CD4-positive, alpha-beta T cell treated with Interleukin-15 for 1 hour (primary cell): ENCODE measurements at regions not wholly inside any gene's neighbourhood (a gene's known extent, or its start where the extent isn't known, plus 50 kb on each side); places are given as distances from the start of the nearest gene placed in this dataset.

Source experiments
- DNase-seq: peaks from one replicate; pipeline ENCODE4 v3.0.0-alpha.2; 2020

DNA sequence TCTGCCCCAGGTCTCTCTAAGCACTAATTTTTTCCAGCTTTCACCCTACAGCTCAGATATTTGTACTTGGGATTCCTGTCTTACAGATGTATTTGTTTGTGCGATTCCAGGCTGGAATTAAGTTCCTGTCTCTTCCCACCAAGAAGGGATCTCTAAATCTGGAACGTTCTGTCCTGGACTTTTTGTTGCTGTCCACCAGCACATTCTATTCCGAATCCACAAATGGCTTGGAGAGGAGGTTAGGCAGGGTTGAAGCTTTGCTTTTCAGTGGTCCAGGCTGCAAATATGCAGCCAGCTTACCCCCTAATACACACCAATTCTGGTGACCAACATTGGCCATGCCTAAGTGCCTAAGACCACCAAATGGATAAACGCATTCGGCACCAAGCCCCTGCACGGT, 315.0 kb downstream of the TNS1 start:
- DNase-seq = no peak

DNA sequence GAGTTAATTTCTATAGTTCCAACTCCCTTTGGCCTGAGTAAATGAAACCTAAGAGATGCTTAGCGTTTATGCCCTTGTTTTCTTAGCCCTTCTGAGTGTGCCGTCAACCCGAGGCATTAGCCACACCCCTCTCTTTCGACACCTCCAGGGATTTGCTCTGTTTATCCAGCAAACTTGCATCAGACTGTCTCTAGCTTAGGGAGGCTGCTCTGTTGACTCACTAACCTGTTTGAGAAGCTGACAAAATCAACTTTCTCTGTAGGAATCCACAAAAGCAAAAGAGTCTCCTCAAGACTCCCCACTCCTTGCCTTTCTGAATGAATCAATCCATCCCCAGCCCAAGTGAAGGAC, 317.6 kb downstream of the TNS1 start:
- DNase-seq = no peak

DNA sequence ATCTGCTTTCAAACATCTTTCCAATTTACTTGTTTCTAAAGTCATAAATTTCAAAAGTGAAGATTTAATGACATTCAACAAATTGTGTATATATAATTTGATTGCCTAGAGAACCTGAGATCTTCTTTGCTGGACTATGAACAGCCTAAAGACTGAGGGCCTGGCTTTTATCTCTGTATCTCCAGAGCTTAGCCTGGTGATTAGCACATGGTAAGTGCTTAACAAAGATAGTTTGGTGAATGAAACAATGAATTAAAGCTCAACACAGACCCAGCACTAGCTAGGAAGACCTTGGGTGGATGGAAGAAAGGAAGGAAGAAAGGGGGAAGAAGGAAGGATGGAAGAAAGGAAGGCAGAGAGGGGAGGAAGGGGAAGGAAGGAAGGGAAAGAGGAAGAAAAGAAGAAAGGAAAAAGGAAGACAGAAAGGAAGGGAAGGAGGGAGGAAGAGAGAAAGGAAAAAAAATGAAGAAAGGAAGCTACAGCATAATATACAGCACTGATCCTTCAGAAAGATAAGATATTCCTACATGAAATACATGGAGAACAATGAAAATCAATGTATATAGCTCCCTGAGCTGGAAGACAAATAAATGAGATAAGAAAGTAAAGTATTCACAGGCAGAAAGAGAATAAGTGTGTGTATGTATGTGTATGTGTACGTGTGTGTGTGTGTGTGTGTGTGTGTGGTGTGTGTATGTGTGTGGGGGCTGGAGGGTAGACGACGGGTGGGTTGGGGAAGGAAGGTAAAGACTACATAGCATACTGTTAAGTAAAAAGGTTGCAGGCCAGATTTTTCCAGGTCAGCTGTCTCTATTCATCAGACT, 318.2 kb downstream of the TNS1 start:
- DNase-seq = no peak

DNA sequence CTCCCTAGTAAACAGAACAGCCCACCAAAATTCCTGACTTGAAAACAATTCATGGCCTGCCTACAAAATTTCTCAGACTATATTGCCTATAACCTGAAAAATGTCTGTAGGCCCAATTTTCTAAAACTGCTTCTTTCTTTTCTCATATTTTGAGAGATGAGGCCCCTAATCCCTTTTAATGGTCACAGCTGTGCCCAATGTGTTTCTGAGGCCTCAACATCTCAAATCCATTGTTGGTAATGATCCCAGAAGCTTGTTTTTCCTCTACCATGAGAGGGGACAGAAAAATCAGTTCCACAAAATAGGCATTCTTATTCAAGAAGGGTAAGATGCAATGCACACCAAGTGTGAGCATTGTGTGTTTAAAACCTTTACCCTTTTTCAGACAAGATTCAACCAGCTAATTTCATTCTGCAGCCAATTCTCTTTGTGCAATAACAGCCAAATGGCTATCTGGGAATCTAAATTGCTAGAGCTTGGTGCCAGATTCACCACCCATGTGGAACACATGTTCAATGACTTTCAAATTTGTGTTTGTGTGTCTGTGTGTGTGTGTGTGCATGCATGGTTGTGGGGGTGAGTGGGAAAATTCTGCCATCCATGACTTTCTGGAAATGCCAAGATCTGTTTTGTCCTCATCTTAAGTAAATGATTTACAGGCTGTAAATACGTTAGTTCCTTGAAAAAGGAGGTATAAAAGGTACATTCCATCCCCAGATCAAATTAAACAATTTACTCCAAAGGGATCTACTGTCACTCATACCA, 319.5 kb downstream of the TNS1 start:
- no peak for DNase-seq

DNA sequence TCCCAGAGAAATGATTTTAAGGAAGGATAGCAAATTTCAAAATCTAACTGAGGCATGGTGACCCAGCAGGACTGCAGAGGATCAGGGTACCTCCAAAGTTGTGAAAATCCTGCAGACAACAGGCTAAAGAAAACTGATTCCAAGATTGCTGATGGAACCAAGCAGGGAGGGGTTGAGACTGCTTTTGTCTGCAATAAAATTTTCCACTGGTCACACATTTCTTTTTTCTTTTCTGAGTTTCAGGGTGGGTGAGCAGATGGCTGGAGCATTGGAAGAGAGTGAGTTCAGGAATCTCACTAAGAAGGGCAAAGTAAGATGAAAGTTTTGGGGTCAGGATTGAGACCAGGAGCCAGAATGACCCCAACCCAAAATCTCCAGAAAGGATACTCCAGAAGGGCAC, 321.0 kb downstream of the TNS1 start:
- no peak for DNase-seq

DNA sequence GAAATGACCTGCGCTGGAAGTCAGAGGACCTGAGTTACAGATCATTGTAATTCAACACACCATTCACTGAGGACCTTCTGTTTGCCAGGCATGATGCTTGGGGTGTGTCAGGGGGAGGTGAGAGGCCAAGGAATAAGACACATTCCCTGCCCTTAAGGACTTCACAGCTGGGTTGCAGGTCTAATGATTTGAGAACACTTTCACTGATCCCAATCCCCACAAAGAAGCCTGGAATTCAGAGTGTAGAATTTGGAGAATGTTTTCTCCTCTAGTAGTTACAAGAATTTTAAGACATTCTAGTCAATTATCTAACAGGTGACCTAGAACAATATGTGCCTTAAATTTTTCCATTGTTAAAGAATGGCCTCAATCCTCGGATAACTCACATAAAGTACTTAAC, 322.4 kb downstream of the TNS1 start:
- no peak for DNase-seq

DNA sequence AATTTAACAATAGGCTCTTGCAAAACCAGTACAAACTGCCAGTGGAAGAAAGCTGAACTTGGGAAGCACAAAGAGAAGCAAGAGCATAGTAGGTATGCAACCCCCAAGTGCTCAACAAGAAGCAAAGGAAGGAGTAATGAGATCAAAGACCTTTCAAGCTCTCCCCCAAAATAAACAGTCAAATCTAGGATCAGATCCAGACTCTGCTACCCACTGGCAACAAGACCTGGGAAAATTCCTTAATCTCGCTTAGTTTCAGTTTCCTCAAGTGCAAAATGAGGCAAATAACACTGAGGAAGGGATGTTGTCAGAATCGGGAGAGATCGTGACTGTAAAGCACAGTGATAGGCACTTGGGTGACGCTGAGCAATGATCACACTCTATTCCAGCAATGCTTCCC, 329.2 kb downstream of the TNS1 start:
- DNase-seq = no peak

DNA sequence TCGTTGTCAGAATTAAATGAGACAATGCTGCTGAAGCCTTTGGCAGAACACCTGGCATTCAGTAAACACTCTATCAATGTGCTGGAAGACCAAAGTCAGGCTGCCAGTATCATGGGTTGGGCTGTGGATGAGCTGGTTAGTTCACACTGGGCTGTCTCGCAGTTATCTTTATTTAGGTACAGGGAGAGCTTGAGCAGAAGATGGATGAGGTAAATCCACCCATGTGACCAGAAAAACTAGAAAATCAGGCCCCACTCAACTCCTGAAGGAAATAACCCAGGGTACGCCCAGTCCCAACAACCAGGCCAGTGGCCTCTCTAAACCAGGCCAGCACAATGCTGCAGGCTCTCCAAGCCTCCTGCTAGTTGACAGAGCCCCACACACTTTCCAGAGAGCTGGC, 330.3 kb downstream of the TNS1 start:
- DNase-seq = no peak

DNA sequence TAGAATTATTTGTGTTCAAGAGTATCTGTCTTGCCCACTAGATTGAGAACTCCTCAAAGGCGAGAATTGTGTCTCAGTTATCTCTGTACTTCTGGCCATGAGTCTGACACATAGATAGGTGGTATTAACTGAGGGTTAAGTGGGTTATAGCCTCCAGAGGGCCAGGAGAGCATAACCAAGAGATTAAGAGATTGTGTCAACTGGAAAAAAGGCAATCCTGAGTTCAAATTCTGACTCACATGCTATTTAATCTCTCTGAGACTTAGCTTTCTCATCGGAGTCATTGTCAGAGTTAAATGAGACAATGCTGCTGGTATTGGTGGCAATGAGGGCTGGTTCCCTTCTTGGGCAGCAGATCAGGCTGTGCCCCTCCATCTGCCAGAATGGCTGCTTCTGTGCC, 330.9 kb downstream of the TNS1 start:
- no peak for DNase-seq

DNA sequence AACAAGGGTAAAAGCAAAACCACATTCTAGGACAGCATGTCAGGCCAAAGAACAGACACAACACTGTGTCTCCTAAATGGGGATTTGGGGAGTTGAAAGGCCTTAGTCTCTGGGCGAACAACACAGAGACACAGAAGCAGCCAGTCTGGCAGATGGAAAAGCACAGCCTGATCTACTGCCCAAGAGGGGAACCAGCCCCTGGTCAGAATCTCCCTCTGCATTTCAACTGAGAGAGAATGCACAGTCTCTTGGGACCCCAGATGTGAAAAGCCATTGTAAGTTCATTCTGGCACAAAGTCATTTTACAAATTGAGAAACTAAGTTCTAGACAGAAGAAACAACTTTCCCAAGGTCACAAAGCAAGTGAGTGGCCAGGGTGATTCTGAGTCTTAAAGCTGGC, 331.7 kb downstream of the TNS1 start:
- no peak for DNase-seq

DNA sequence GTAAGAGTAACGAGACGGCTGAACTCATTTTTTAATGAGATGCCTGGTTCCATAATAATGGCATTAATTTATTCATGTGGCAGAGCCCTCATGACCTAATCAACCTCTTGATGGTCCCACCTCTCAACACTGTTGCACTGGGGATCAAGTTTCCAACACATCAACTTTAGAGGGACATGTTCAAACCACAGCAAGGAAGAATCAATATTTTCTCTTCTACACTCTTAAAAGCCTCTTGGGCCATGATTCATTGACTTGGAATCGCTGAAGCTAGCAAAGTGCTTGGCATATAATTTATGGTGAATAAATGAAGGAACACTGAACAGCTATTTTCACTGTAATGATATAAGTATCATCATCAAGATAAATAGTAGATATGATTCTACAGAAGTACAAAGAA, 333.0 kb downstream of the TNS1 start:
- no peak for DNase-seq

DNA sequence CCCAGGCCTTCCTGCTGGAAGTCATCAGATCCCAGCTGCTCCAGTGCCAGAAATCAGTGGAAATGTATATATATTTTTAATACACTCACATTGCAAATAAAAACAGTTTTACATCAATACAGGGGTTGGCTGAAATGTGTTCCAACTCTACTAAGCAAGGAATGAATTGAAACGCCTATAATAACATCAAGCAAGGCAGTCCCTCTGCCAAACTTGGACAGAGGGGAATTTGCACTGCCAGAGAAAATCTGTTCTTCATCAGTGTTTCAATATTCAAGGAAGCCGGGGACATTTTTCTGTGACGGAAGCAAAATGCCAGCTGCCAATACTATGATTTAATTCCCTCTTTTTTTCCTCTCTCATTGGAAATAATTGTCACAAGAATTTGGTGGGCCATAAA, 335.3 kb downstream of the TNS1 start:
- DNase-seq = no peak

DNA sequence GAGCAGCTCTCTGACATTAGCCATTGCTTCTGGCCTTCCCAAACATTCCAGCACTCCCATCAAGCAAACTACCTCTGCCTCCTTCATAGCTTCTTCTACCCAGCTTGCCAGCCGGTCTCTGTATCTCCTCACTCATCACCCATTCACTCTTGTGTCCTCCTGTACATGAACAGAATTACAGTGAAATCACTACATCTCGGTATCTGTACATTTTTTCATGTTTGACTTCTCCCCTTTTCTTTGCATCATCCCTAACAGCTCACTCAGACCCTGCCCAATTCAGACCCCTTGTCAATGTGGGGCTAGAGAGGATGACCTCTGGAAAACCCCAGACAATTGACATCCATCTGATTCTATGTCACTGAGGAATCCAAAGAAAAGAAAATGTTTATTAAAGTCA, 335.8 kb downstream of the TNS1 start:
- no peak for DNase-seq

DNA sequence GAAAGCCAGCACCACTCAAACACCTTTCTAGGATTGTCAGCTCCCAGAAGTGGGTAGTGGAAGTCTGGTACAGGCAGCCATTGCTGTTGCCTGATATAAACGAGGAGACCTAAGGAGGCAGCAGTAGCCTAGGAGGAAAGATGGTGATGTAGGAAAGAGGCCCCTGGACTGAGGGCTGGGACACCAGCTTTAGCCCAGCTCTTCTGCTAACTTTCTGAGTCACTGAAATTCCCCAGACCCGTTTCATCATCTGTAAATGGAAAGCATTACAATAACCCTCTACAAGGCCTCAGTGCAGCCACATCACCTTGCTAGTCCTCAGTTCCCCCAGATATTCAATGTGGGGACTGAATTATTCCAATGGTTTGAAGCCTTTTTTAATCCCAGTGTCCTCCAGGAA, 336.5 kb downstream of the TNS1 start:
- no peak for DNase-seq

DNA sequence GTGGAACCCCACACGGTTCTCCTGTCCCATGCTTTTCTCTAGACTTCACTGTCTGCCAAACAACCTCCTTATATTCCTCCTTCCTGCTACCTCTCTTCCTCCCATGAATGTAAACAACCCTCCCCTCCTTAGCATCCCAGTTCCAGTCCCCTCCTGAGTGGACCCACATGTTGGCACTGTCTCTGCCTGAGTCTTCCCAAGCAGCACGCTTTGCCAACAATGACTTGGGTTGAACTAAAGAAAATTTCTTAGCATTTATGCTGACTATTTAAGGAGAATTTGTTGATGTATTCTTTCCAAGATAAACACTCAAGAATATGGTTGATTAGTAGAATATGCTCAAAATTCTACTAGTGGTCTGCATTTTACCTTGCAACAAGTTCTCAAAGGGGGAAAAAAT, 338.0 kb downstream of the TNS1 start:
- no peak for DNase-seq

DNA sequence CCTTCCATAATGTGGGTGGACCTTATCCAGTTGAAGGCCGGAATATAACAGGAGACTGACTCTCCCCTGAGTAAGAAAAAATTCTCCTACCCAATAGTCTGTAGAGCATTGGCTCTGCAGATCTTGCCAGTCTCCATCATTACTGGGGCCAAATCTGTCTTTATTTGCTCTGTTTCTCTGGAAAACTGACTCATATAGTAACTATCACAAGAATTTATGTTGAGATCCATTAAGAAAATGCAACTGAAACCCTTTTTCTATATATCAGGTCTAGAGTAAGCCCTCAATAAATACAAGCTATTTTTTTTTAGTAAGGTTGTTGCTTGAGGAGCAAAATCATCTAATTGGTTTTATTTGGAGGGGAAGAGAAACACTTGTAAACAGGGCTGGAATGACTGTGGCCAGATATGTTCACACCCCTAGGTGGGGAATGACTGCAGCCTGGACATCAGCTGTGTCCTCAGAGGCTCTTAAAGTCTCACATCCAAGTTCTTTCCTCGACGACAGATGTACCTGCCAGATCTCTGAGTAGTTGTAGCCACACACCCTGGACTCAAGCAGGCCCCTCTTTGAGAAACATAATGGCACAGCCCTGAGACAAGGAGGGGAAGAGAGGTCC, 339.7 kb downstream of the TNS1 start:
- DNase-seq = no peak

DNA sequence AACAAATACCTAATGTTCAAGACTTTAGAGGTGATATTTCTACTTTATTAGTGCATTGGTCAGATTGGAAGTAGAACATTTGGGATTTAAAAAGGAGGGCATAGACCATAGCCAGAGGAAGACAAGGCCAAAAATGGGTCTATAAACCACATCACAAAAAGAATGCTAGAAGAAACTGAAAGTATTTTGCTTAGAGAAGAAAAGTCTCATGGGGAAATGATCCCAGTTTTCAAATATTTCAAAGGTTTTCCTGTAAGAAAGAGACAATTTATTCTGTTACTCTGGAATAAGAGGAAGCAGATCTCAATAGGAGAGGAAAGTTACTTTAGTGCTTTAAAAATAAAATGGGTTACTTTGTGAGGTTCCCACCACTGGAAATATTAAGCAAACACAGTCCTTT, 341.4 kb downstream of the TNS1 start:
- DNase-seq = no peak

DNA sequence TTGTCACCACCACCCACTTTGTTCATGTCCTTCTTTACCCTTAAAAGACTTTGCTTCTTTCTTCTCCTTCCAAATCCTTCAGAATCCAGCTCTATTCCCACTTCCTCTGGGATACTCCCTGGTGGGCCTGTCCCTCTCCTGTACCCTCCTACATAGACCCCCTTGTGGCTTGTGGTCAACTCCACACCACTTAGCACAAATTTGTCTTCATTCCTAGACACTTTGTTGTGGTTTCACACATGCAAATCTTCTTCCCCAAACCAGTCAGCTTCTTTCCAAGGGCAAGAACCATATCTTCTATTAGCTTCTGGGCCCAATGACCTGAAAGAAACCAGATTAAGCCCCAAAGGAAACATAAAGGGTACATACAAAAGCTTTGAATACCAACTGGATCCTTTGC, 342.4 kb downstream of the TNS1 start:
- DNase-seq = no peak

DNA sequence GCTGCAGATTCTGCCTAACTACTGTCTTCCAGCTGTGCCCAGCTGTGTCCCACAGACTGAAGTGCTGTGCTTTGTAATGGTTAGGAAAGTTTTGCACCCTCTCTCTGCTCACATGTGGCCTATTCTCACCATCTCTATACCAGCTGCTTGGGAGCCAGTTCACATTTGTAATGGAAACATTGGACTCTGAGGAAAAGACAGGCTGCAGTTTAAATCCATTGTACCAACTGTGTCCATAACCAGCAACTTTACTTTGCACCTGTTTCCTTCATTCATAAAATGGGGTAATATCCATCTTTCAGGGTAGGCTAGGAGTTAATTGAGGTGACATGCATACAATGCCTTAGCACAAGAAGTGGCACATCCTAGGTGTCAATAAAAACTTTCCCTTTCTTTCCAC, 344.0 kb downstream of the TNS1 start:
- DNase-seq = no peak

DNA sequence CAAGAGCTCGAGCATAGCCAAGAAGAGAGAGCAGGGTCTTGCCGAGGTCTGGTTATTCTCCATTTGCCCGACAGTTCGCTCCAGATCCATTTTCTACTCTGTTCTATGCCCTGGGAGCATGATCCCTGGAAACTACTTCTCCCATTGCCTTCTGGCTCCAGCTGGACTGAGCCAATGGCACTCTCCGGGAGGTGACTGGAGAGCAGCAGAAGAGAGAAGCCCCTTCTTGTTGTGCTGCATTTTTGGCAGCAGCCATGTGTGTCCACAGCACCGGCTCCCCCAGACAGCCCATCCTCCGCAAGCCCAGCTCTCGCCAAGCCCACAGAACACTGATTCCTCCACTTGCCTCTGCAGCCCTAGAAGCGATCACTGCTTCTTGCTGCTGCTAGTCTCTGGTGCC, 345.5 kb downstream of the TNS1 start:
- DNase-seq = no peak

DNA sequence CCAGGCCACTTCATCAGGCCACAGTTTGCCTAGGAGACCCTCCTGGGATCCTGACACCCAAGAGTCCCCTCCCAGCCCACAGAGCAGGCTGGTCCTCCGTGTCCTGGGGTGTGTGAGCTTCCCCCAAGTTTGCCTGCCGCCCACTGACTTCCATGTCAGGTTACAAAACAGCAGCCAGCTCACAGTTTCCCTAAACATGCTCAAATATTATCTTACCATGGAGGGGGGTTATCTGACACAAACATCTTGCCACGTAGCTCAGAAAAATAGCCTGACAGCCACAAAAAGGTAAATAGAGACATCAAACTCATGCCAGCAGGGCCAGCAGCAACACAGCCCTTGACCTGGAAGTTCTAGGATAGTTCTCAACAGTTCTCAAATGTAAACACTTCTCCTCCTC, 346.5 kb downstream of the TNS1 start:
- no peak for DNase-seq

DNA sequence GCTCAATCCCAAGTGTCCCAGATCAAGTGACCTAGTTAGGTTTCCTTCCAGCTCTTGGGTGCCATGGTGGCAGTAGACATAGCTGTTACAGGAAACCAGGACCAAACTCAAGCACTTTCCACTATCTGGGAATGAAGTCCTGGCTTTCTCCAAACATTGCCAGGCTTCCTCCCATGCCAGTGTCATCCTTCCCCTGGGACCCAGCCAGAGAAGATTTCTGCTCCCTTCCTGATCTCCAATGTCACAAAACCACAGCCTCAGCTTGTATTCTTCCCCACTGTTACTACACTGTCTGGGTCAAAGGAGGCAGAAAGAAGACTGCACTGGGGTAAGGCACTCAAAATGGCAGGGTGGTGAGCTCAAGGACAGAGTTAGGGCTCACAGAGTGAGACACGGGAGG, 347.1 kb downstream of the TNS1 start:
- DNase-seq = no peak

DNA sequence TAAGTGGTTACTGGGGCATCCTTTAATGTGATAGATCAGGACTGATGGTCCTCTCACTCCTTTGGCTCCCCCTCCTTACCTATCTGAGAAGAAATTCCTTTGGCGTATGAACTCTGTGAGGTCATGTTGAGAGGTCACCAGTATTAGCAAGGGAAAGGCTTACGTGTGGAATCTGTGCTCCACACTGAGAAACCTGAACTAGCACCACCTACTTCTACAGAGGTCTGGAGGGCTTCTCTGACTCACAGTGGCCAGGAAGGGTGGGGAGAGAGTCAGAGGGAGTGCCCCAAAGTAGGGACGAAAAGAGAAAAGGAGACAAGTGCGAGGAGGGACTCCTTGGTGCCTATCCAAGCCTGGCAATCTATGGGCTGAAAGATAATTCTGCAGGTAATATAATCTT, 348.6 kb downstream of the TNS1 start:
- DNase-seq = no peak
